Fibroblast of peridontal ligament (primary cell): ENCODE measurements at regions not wholly inside any gene's neighbourhood (a gene's known extent, or its start where the extent isn't known, plus 50 kb on each side); places are given as distances from the start of the nearest gene placed in this dataset.
"Not testable (repeated sequence)": the region's sequence is repeated elsewhere in the genome, so short reads cannot be mapped to it uniquely, and the experiment has no call there.

ENCODE experiments used
- DNase-seq: peaks from one replicate; pipeline ENCODE4 v3.0.0-alpha.2; 2010; ENCODE audit errors: extremely low read depth

- no peak for DNase-seq
Observed at GRCh38 chr5:135094339-135095051, 60.5 kb upstream of the PITX1 start.

DNA sequence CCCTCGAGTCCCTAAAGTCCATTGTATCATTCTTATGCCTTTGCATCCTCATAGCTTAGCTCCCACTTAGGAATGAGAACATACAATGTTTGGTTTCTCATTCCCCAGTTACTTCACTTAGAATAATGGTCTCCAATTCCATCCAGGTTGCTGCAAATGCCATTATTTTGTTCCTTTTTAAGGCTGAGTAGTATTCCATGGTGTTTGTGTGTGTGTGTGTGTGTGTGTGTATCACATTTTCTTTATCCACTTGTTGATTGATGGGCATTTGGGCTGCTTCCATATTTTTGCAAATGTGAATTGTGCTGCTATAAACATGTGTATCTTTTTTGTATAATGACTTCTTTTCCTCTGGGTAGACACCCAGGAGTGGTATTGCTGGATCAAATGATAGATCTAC is 59.5 kb upstream of the PITX1 start:
- DNase-seq = not testable (repeated sequence)

DNA sequence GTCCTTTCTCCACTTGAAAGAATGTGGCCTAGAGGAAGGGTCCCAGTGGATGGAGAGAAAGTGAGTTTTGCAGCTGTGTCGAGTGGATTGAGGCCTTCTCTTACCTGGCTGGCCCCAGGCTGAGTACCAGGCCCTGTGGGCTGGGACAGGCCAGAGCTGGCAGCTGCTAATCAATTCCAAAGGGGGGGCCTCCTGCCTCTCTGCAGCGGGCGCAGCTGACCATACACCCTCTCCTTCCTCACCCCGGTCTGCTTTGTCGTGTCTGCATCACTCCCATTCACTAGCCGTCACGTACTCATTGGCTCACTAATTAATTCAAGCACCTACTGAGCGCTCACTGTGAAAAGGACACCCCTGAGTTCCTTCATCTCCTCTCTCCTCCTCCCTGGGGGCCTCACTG is 58.4 kb upstream of the PITX1 start:
- DNase-seq = no peak

DNA sequence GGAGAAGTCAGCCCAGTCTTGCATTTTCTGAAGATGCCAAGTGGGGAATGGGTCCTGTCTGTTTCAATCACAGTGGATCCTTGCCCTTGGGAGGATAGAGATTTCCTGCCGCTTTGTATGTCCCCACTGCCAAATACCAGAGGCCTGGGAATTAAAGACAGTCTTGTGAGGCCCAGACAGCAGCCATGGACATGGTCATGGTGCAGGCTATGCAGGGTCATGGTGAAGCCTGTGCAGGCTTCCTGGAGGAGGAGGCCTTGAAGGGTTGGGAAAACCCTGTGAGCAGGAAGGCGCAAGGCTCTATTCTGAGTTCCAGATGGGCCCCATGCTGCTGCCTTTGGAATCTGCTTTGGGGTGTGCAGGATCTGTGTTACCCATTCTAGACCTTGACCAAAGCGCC is 57.3 kb upstream of the PITX1 start:
- DNase-seq = no peak

DNA sequence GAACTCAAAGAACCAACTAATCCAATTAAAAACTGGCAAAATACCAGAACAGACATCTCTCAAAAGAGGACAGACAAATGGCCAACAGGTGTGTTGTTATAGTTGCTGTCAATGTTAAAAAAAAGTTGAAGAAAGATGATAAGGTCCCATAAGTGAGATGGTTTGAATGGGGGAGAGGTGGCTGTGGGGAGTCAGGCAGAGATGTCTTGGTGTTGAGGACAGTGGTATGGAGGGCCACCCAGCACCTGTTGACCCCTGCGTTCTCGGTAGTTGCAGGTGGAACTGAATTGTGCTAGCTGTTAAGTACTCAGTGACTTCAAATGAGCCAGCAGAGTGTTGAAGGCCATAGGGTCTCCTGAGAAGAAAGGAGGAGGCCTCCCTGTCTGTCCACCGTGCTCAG is 55.9 kb upstream of the PITX1 start:
- no peak for DNase-seq

DNA sequence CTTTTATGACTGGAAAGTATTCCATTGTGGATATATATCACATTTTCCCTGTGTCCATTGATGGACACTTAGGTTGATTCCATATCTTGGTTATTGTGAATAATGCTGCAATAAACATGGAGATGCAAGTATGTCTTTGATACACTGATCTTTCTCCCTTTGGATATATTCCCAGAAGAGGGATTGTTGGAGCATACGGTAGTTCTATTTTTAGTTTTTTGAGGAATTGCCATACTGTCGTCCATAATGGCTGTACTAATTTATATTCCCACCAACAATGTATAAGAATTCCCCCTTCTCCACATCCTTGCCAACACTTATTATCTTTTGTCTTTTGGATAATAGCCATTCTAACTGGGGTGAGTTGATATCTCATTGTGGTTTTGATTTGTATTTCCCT is 54.9 kb upstream of the PITX1 start:
- no peak for DNase-seq

DNA sequence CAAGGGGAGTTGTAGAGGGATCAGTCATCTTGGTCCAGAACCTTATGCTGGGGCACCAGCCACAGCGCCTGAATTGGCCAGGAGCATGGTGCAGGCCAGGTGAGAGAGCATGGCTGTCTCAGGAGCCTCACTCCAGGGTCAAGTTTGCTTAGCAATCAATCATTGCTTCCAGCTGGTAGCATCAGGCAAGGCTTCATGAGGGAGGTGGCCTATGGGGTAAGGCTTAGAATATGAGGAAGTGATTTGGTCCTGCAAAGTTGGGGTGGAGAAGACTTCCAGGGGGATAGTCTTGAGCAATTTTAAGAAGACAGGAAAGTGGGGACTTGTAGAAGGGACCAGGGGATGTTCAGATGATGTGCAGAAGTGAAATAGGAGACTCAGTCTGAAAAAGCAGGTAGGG is 53.9 kb upstream of the PITX1 start:
- no peak for DNase-seq

DNA sequence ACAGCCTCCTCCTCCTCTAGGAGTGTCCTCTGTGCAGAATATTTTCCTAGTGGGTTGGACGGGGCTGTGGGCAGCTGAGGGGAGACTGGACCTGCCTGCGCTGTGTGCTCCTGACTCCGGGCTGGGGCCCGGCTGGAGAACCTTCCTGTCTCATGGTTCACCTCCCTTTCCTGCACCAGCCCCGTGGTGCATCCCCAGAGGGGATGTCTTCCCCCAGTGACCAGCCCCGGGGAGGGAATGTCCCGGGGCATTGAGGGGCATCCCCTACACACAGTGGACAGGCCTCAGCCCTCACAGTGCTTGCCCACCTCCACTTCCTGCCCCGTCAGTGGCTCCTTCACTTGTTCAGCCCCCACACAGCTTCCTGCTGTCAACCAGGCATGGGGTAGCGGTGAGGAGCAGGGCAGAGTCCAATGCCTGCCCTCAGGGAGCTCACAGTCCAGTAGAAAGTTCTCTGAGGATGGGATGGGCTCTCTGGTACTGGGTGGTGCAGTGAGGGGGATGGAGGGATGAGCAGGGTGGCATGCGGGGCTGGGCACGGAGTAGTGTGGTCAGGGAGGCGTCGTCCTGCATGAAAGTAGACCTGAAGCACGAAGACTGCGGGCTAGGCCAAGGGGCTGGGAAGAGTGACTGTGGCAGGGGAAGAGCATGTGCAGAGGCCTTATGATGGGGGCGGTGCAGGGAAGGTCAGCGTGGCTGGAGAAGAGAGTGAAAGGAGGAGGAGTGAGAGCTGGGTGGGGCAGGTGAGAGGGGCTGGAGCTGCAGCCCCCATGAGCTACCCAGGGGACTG is 52.1 kb upstream of the PITX1 start:
- no peak for DNase-seq

GRCh38 chr5:135085133-135085935 is 51.3 kb upstream of the PITX1 start:
- DNase-seq = no peak
